ENCODE measurements at regions not wholly inside any gene's neighbourhood (a gene's known extent, or its start where the extent isn't known, plus 50 kb on each side); places are given as distances from the start of the nearest gene placed in this dataset.

GRCh38 chr15:95162069-95162468 is 930.7 kb downstream of the MCTP2 start:
- DNase-seq, result no peak
- Histone ChIP-seq H3K79me1 (ENCODE audit: low read length) (no peaks in the 10 kb centered on the region), H3K14ac (ENCODE audit: low read length) (no peak overlapping the region), H2AFZ (ENCODE audit: insufficient read depth, low read length, poor library complexity) (no peak overlapping the region), H3K9ac (ENCODE audit: low read length) (no peak overlapping the region), H4K12ac (ENCODE audit: low read depth, low read length) (no peak overlapping the region), H4K8ac (ENCODE audit: low read depth, low read length) (no peak overlapping the region), H2BK12ac (ENCODE audit: low read length) (no peak overlapping the region), H2BK120ac (ENCODE audit: insufficient read depth, low read length, poor library complexity) (no peak overlapping the region), H3K27ac (ENCODE audit: low read depth, low read length) (no peak overlapping the region), H2AK5ac (ENCODE audit: low read length) (no peak overlapping the region), H3K18ac (ENCODE audit: low read length) (no peak overlapping the region), H3K79me2 (ENCODE audit: control insufficient read depth, insufficient read depth, low read length, poor library complexity) (no peaks in the 10 kb centered on the region), H3K27me3 (ENCODE audit: insufficient read depth, low read length) (no peaks in the 10 kb centered on the region), H3K4ac (ENCODE audit: low read depth, low read length) (no peak overlapping the region), H3K9me3 (ENCODE audit: insufficient read depth, low read depth, low read length) (no peaks in the 10 kb centered on the region), H2BK5ac (ENCODE audit: low read depth, low read length, poor library complexity) (no peak overlapping the region), H3K4me2 (ENCODE audit: low read length) (no peak overlapping the region), H4K91ac (ENCODE audit: low read depth, low read length) (no peak overlapping the region), H3K36me3 (ENCODE audit: control insufficient read depth in 1 of 2, insufficient read depth in 2 of 2, low read length in 2 of 2) (no peaks in the 10 kb centered on the region), H3K4me3 (ENCODE audit: low read depth, low read length) (no peak overlapping the region), H3K23ac (ENCODE audit: low read length) (no peak overlapping the region), H3K4me1 (ENCODE audit: control insufficient read depth in 1 of 2, insufficient read depth in 2 of 2, low read length in 2 of 2) (no peaks in the 10 kb centered on the region)
- no CpG with 5 or more reads among the region's 3 CpGs for WGBS (ENCODE audit: extremely low coverage, insufficient coverage, insufficient read length)

- Histone ChIP-seq H3K4ac (ENCODE audit: low read depth, low read length) (no peak overlapping the region), H3K18ac (ENCODE audit: low read length) (no peak overlapping the region), H3K4me2 (ENCODE audit: low read length) (no peak overlapping the region), H3K9ac (ENCODE audit: low read length) (no peak overlapping the region), H3K79me2 (ENCODE audit: control insufficient read depth, insufficient read depth, low read length, poor library complexity) (no peaks in the 10 kb centered on the region), H3K14ac (ENCODE audit: low read length) (no peak overlapping the region), H4K91ac (ENCODE audit: low read depth, low read length) (no peak overlapping the region), H3K23ac (ENCODE audit: low read length) (no peak overlapping the region), H3K4me3 (ENCODE audit: low read depth, low read length) (no peak overlapping the region), H3K9me3 (ENCODE audit: insufficient read depth, low read depth, low read length) (no peaks in the 10 kb centered on the region), H2AFZ (ENCODE audit: insufficient read depth, low read length, poor library complexity) (no peak overlapping the region), H3K36me3 (ENCODE audit: control insufficient read depth in 1 of 2, insufficient read depth in 2 of 2, low read length in 2 of 2) (no peaks in the 10 kb centered on the region), H2BK12ac (ENCODE audit: low read length) (no peak overlapping the region), H2BK120ac (ENCODE audit: insufficient read depth, low read length, poor library complexity) (no peak overlapping the region), H3K27me3 (ENCODE audit: insufficient read depth, low read length) (no peaks in the 10 kb centered on the region), H4K8ac (ENCODE audit: low read depth, low read length) (no peak overlapping the region), H3K27ac (ENCODE audit: low read depth, low read length) (no peak overlapping the region), H4K12ac (ENCODE audit: low read depth, low read length) (no peak overlapping the region), H2BK5ac (ENCODE audit: low read depth, low read length, poor library complexity) (no peak overlapping the region), H2AK5ac (ENCODE audit: low read length) (no peak overlapping the region), H3K79me1 (ENCODE audit: low read length) (no peaks in the 10 kb centered on the region), H3K4me1 (ENCODE audit: control insufficient read depth in 1 of 2, insufficient read depth in 2 of 2, low read length in 2 of 2) (no peaks in the 10 kb centered on the region)
- DNase-seq, result no peak
Observed at GRCh38 chr15:95162531-95162930, 931.2 kb downstream of the MCTP2 start.

GRCh38 chr15:95162967-95163531 is 931.7 kb downstream of the MCTP2 start:
- Histone ChIP-seq H3K4me2 (ENCODE audit: low read length) (no peak overlapping the region), H3K9me3 (ENCODE audit: insufficient read depth, low read depth, low read length) (no peaks in the 10 kb centered on the region), H3K79me2 (ENCODE audit: control insufficient read depth, insufficient read depth, low read length, poor library complexity) (no peaks in the 10 kb centered on the region), H3K23ac (ENCODE audit: low read length) (no peak overlapping the region), H3K27me3 (ENCODE audit: insufficient read depth, low read length) (no peaks in the 10 kb centered on the region), H3K4ac (ENCODE audit: low read depth, low read length) (no peak overlapping the region), H3K36me3 (ENCODE audit: control insufficient read depth in 1 of 2, insufficient read depth in 2 of 2, low read length in 2 of 2) (no peaks in the 10 kb centered on the region), H3K14ac (ENCODE audit: low read length) (no peak overlapping the region), H3K79me1 (ENCODE audit: low read length) (no peaks in the 10 kb centered on the region), H2BK120ac (ENCODE audit: insufficient read depth, low read length, poor library complexity) (no peak overlapping the region), H2AK5ac (ENCODE audit: low read length) (no peak overlapping the region), H3K9ac (ENCODE audit: low read length) (no peak overlapping the region), H3K18ac (ENCODE audit: low read length) (no peak overlapping the region), H4K8ac (ENCODE audit: low read depth, low read length) (no peak overlapping the region), H2BK12ac (ENCODE audit: low read length) (no peak overlapping the region), H3K4me1 (ENCODE audit: control insufficient read depth in 1 of 2, insufficient read depth in 2 of 2, low read length in 2 of 2) (no peaks in the 10 kb centered on the region), H3K4me3 (ENCODE audit: low read depth, low read length) (no peak overlapping the region), H2AFZ (ENCODE audit: insufficient read depth, low read length, poor library complexity) (no peak overlapping the region), H4K91ac (ENCODE audit: low read depth, low read length) (no peak overlapping the region), H2BK5ac (ENCODE audit: low read depth, low read length, poor library complexity) (no peak overlapping the region), H3K27ac (ENCODE audit: low read depth, low read length) (no peak overlapping the region), H4K12ac (ENCODE audit: low read depth, low read length) (no peak overlapping the region)
- WGBS (ENCODE audit: extremely low coverage, insufficient coverage, insufficient read length), result no CpG with 5 or more reads among the region's 7 CpGs
- no peak for DNase-seq

GRCh38 chr15:95168152-95168551 is 936.8 kb downstream of the MCTP2 start:
- H3K18ac ChIP-seq (ENCODE audit: low read length), result no peak overlapping the region
- no peak overlapping the region for H4K91ac ChIP-seq (ENCODE audit: low read depth, low read length)
- no peaks in the 10 kb centered on the region for H3K9me3 ChIP-seq (ENCODE audit: insufficient read depth, low read depth, low read length)
- no peaks in the 10 kb centered on the region for H3K36me3 ChIP-seq (ENCODE audit: control insufficient read depth in 1 of 2, insufficient read depth in 2 of 2, low read length in 2 of 2)
- no peak overlapping the region for H2BK120ac ChIP-seq (ENCODE audit: insufficient read depth, low read length, poor library complexity)
- no peak overlapping the region for H3K23ac ChIP-seq (ENCODE audit: low read length)
- H4K12ac ChIP-seq (ENCODE audit: low read depth, low read length), result no peak overlapping the region
- H3K9ac ChIP-seq (ENCODE audit: low read length), result no peak overlapping the region
- no peak overlapping the region for H3K4me3 ChIP-seq (ENCODE audit: low read depth, low read length)
- H2AFZ ChIP-seq (ENCODE audit: insufficient read depth, low read length, poor library complexity), result no peak overlapping the region
- no peak overlapping the region for H3K4me2 ChIP-seq (ENCODE audit: low read length)
- no peaks in the 10 kb centered on the region for H3K4me1 ChIP-seq (ENCODE audit: control insufficient read depth in 1 of 2, insufficient read depth in 2 of 2, low read length in 2 of 2)
- H2BK5ac ChIP-seq (ENCODE audit: low read depth, low read length, poor library complexity), result no peak overlapping the region
- H2BK12ac ChIP-seq (ENCODE audit: low read length), result no peak overlapping the region
- H3K79me1 ChIP-seq (ENCODE audit: low read length), result no peaks in the 10 kb centered on the region
- no peak for DNase-seq
- H3K27ac ChIP-seq (ENCODE audit: low read depth, low read length), result no peak overlapping the region
- no CpG with 5 or more reads among the region's 1 CpG for WGBS (ENCODE audit: extremely low coverage, insufficient coverage, insufficient read length)
- H3K27me3 ChIP-seq (ENCODE audit: insufficient read depth, low read length), result no peaks in the 10 kb centered on the region
- H2AK5ac ChIP-seq (ENCODE audit: low read length), result no peak overlapping the region
- no peak overlapping the region for H3K4ac ChIP-seq (ENCODE audit: low read depth, low read length)
- no peak overlapping the region for H3K14ac ChIP-seq (ENCODE audit: low read length)
- no peaks in the 10 kb centered on the region for H3K79me2 ChIP-seq (ENCODE audit: control insufficient read depth, insufficient read depth, low read length, poor library complexity)
- no peak overlapping the region for H4K8ac ChIP-seq (ENCODE audit: low read depth, low read length)

Data from trophoblast cell (in vitro differentiated cells and primary cell).